ENCODE measurements at regions not wholly inside any gene's neighbourhood (a gene's known extent, or its start where the extent isn't known, plus 50 kb on each side); places are given as distances from the start of the nearest gene placed in this dataset.

GRCh38 chr1:177585302-177586220, 384.3 kb downstream of the SEC16B start:
- Histone ChIP-seq H3K36me3 (no peaks in the 10 kb centered on the region), H3K27me3 (no peaks in the 10 kb centered on the region), H3K9me3 (no peaks in the 10 kb centered on the region), H3K4me3 (no peak overlapping the region), H3K27ac (peak overlapping the region; percentile 79 to 92), H3K4me1 (peaks cover 0 to 4% of the 10 kb centered on the region in 2 donors)
- intact Hi-C loops (cut with DNase I; ENCODE audit: low total_unique reads) = no loop called here
- peak; percentile 57 for DNase-seq (ENCODE audit: low spot score in 2 of 2)
- TF ChIP-seq CTCF (IDR thresholded peaks at IDR 0.05) (no peak), POLR2AphosphoS5 (IDR thresholded peaks at IDR 0.05) (peak in 2 of 3 donors; percentile 41 to 61), POLR2A (IDR thresholded peaks at IDR 0.05) (no peak)

- intact Hi-C loops (cut with DNase I; ENCODE audit: low total_unique reads) = no loop called here
- TF ChIP-seq POLR2AphosphoS5 (IDR thresholded peaks at IDR 0.05) = no peak
- Histone ChIP-seq H3K36me3 (no peaks in the 10 kb centered on the region), H3K9me3 (no peaks in the 10 kb centered on the region), H3K27me3 (no peaks in the 10 kb centered on the region), H3K4me3 (no peak overlapping the region), H3K27ac (no peak overlapping the region), H3K4me1 (no peaks in the 10 kb centered on the region)
- DNase-seq (ENCODE audit: low spot score in 2 of 2) = no peak
These were observed 396.0 kb downstream of the SEC16B start for GRCh38 chr1:177573901-177574300.

- H3K27ac ChIP-seq = no peak overlapping the region
- no peak overlapping the region for H3K4me3 ChIP-seq
- TF ChIP-seq POLR2AphosphoS5 (IDR thresholded peaks at IDR 0.05) (no peak), POLR2A (IDR thresholded peaks at IDR 0.05) (no peak), CTCF (IDR thresholded peaks at IDR 0.05) (no peak)
- intact Hi-C loops (cut with DNase I; ENCODE audit: low total_unique reads) = no loop called here
- no peaks in the 10 kb centered on the region for H3K4me1 ChIP-seq
- DNase-seq (ENCODE audit: low spot score in 2 of 2) = no peak
- no peaks in the 10 kb centered on the region for H3K9me3 ChIP-seq
- no peaks in the 10 kb centered on the region for H3K27me3 ChIP-seq
- no peaks in the 10 kb centered on the region for H3K36me3 ChIP-seq
These were observed 398.3 kb downstream of the SEC16B start for GRCh38 chr1:177571485-177572076.

- no peaks in the 10 kb centered on the region for H3K9me3 ChIP-seq
- intact Hi-C loops (cut with DNase I; ENCODE audit: low total_unique reads) = no loop called here
- H3K36me3 ChIP-seq = no peaks in the 10 kb centered on the region
- H3K4me1 ChIP-seq = no peaks in the 10 kb centered on the region
- no peak overlapping the region for H3K4me3 ChIP-seq
- no peak overlapping the region for H3K27ac ChIP-seq
- H3K27me3 ChIP-seq = no peaks in the 10 kb centered on the region
- TF ChIP-seq POLR2AphosphoS5 (IDR thresholded peaks at IDR 0.05) = no peak
- TF ChIP-seq POLR2A (IDR thresholded peaks at IDR 0.05) = no peak
- TF ChIP-seq CTCF (IDR thresholded peaks at IDR 0.05) = no peak
- DNase-seq (ENCODE audit: low spot score in 2 of 2) = no peak
These were observed 398.8 kb downstream of the SEC16B start for GRCh38 chr1:177571076-177571475.

- TF ChIP-seq POLR2AphosphoS5 (IDR thresholded peaks at IDR 0.05) (no peak), CTCF (IDR thresholded peaks at IDR 0.05) (no peak), POLR2A (IDR thresholded peaks at IDR 0.05) (no peak)
- no peaks in the 10 kb centered on the region for H3K9me3 ChIP-seq
- intact Hi-C loops (cut with DNase I; ENCODE audit: low total_unique reads) = no loop called here
- no peaks in the 10 kb centered on the region for H3K27me3 ChIP-seq
- no peak overlapping the region for H3K27ac ChIP-seq
- H3K4me3 ChIP-seq = no peak overlapping the region
- no peak for DNase-seq (ENCODE audit: low spot score in 2 of 2)
- H3K36me3 ChIP-seq = no peaks in the 10 kb centered on the region
- no peaks in the 10 kb centered on the region for H3K4me1 ChIP-seq
These were observed 398.7 kb downstream of the BRINP2 start for GRCh38 chr1:177569476-177569875.

Measured in breast epithelium (tissue), 4 donors.